Peyer's patch (tissue), 4 donors: ENCODE measurements at regions not wholly inside any gene's neighbourhood (a gene's known extent, or its start where the extent isn't known, plus 50 kb on each side); places are given as distances from the start of the nearest gene placed in this dataset.

Experiments used
- DNase-seq, 3 donors: peaks; one replicate each; pipeline ENCODE4 v3.0.0-alpha.2; 2017 to 2019
- H3K27ac ChIP-seq, 4 donors: fragments of 200-600 bp; sonication (generic); one replicate each; pipeline ENCODE4 v1.5.1; 2016 to 2019
- H3K27me3 ChIP-seq, 2 donors: fragments of 200-600 bp; sonication (generic); one replicate each; pipeline ENCODE4 v1.5.1; 2019
- H3K36me3 ChIP-seq, 3 donors: fragments of 200-600 bp; sonication (generic); one replicate each; pipeline ENCODE4 v1.5.1; 2016 to 2019
- H3K4me1 ChIP-seq, 4 donors: fragments of 200-600 bp; sonication (generic); one replicate each; pipeline ENCODE4 v1.5.1; 2016 to 2019
- H3K4me3 ChIP-seq, 4 donors: fragments of 200-600 bp; sonication (generic); 1 replicate in 3 of 4; 2 replicates in 1 of 4; pipeline ENCODE4 v1.5.1; 2016 to 2019; ENCODE audit warnings: mild to moderate bottlenecking in 1 of 4
- H3K9me3 ChIP-seq, 4 donors: fragments of 200-600 bp; sonication (generic); one replicate each; pipeline ENCODE4 v1.5.1; 2016 to 2019; ENCODE audit warnings: mild to moderate bottlenecking in 1 of 4
- POLR2A ChIP-seq, 2 donors: fragments of 450-650 bp; IDR thresholded peaks; one replicate each; pipeline ENCODE4 v1.5.1; 2017; ENCODE audit warnings: antibody characterized with exemption in 2 of 2, mild to moderate bottlenecking in 2 of 2, moderate library complexity in 2 of 2
- TF ChIP-seq, protein P1 (sequence below), 6 experiments: fragments of 450-650 bp in 4 of 6; fragments of 200-600 bp in 2 of 6; sonication (generic) in 1 of 6; IDR thresholded peaks; one replicate each; pipeline ENCODE4 v1.5.1; 2017 to 2019; ENCODE audit warnings: antibody characterized with exemption in 6 of 6, mild to moderate bottlenecking in 3 of 6, moderate library complexity in 1 of 6

GRCh38 chr1:187096689-187097088, 267.9 kb downstream of the PLA2G4A start:
- no peaks in the 10 kb centered on the region for H3K4me1 ChIP-seq
- H3K4me3 ChIP-seq = no peak overlapping the region
- no peak for TF ChIP-seq POLR2A (IDR thresholded peaks at IDR 0.05)
- TF ChIP-seq, protein P1, sequence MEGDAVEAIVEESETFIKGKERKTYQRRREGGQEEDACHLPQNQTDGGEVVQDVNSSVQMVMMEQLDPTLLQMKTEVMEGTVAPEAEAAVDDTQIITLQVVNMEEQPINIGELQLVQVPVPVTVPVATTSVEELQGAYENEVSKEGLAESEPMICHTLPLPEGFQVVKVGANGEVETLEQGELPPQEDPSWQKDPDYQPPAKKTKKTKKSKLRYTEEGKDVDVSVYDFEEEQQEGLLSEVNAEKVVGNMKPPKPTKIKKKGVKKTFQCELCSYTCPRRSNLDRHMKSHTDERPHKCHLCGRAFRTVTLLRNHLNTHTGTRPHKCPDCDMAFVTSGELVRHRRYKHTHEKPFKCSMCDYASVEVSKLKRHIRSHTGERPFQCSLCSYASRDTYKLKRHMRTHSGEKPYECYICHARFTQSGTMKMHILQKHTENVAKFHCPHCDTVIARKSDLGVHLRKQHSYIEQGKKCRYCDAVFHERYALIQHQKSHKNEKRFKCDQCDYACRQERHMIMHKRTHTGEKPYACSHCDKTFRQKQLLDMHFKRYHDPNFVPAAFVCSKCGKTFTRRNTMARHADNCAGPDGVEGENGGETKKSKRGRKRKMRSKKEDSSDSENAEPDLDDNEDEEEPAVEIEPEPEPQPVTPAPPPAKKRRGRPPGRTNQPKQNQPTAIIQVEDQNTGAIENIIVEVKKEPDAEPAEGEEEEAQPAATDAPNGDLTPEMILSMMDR (IDR thresholded peaks at IDR 0.05) = no peak
- H3K27me3 ChIP-seq = no peaks in the 10 kb centered on the region
- H3K9me3 ChIP-seq = no peaks in the 10 kb centered on the region
- H3K27ac ChIP-seq = no peak overlapping the region
- H3K36me3 ChIP-seq = no peaks in the 10 kb centered on the region
- no peak for DNase-seq

GRCh38 chr1:187110351-187110750, 281.6 kb downstream of the PLA2G4A start:
- no peaks in the 10 kb centered on the region for H3K9me3 ChIP-seq
- H3K27ac ChIP-seq = no peak overlapping the region
- H3K27me3 ChIP-seq = no peaks in the 10 kb centered on the region
- no peak overlapping the region for H3K4me3 ChIP-seq
- TF ChIP-seq POLR2A (IDR thresholded peaks at IDR 0.05) = no peak
- TF ChIP-seq, protein P1 (IDR thresholded peaks at IDR 0.05) = no peak
- H3K36me3 ChIP-seq = no peaks in the 10 kb centered on the region
- no peaks in the 10 kb centered on the region for H3K4me1 ChIP-seq
- no peak for DNase-seq

- no peak overlapping the region for H3K27ac ChIP-seq
- no peak overlapping the region for H3K4me3 ChIP-seq
- no peak for TF ChIP-seq POLR2A (IDR thresholded peaks at IDR 0.05)
- TF ChIP-seq, protein P1 (IDR thresholded peaks at IDR 0.05) = no peak
- no peaks in the 10 kb centered on the region for H3K36me3 ChIP-seq
- no peaks in the 10 kb centered on the region for H3K4me1 ChIP-seq
- no peaks in the 10 kb centered on the region for H3K9me3 ChIP-seq
- H3K27me3 ChIP-seq = no peaks in the 10 kb centered on the region
- DNase-seq = no peak
These were observed 286.0 kb downstream of the PLA2G4A start for GRCh38 chr1:187114792-187115191.

GRCh38 chr1:187121661-187122060, 292.9 kb downstream of the PLA2G4A start:
- H3K9me3 ChIP-seq = no peaks in the 10 kb centered on the region
- H3K27ac ChIP-seq = no peak overlapping the region
- H3K27me3 ChIP-seq = no peaks in the 10 kb centered on the region
- no peak overlapping the region for H3K4me3 ChIP-seq
- DNase-seq = no peak
- TF ChIP-seq, protein P1 (IDR thresholded peaks at IDR 0.05) = no peak
- TF ChIP-seq POLR2A (IDR thresholded peaks at IDR 0.05) = no peak
- no peaks in the 10 kb centered on the region for H3K36me3 ChIP-seq
- H3K4me1 ChIP-seq = no peaks in the 10 kb centered on the region

GRCh38 chr1:187122566-187122965, 293.8 kb downstream of the PLA2G4A start:
- Histone ChIP-seq H3K9me3 (no peaks in the 10 kb centered on the region), H3K27ac (no peak overlapping the region)

More at GRCh38 chr1:187122566-187122965, 293.8 kb downstream of the PLA2G4A start:
- no peak for DNase-seq
- no peaks in the 10 kb centered on the region for H3K27me3 ChIP-seq
- no peaks in the 10 kb centered on the region for H3K36me3 ChIP-seq
- H3K4me3 ChIP-seq = no peak overlapping the region
- H3K4me1 ChIP-seq = no peaks in the 10 kb centered on the region
- TF ChIP-seq, protein P1 (IDR thresholded peaks at IDR 0.05) = no peak
- no peak for TF ChIP-seq POLR2A (IDR thresholded peaks at IDR 0.05)
